Activated CD4-positive, alpha-beta T cell treated with anti-CD3 and anti-CD28 coated beads for 36 hours (primary cell): ENCODE measurements at regions not wholly inside any gene's neighbourhood (a gene's known extent, or its start where the extent isn't known, plus 50 kb on each side); places are given as distances from the start of the nearest gene placed in this dataset.

Experiments
- ATAC-seq: fragments of 200-7000 bp; cut with Tn5 transposase; one replicate; pipeline ENCODE4 v1.10.0; 2021; ENCODE audit warnings: mild to moderate bottlenecking, moderate library complexity
- CTCF ChIA-PET: fragments of 350-600 bp; sonication (Branson Sonifier 250); formaldehyde crosslinking; loops from one replicate; lab custom pipeline; 2021; ENCODE audit warnings: antibody characterized with exemption; lab: Charles Lee
- POLR2A ChIA-PET: fragments of 350-600 bp; sonication (Branson Sonifier 250); formaldehyde crosslinking; loops from one replicate; lab custom pipeline; 2021; ENCODE audit warnings: antibody characterized with exemption, inconsistent platforms; lab: Charles Lee
- DNase-seq: peaks from one replicate; pipeline ENCODE4 v3.0.0-alpha.2; 2020
- H3K27ac Mint-ChIP-seq: one replicate; pipeline ENCODE4 v1.8.0; 2021; ENCODE audit warnings: mixed read lengths
- H3K27me3 Mint-ChIP-seq: one replicate; pipeline ENCODE4 v1.8.0; 2021; ENCODE audit warnings: mixed read lengths
- H3K36me3 Mint-ChIP-seq: one replicate; pipeline ENCODE4 v1.8.0; 2021; ENCODE audit warnings: low read depth, mixed read lengths
- H3K4me1 Mint-ChIP-seq: one replicate; pipeline ENCODE4 v1.8.0; 2021; ENCODE audit warnings: mixed read lengths
- H3K4me3 Mint-ChIP-seq: one replicate; pipeline ENCODE4 v1.8.0; 2021; ENCODE audit warnings: mild to moderate bottlenecking, moderate library complexity, mixed read lengths
- H3K9me3 Mint-ChIP-seq: one replicate; pipeline ENCODE4 v1.8.0; 2021; ENCODE audit warnings: low read depth, mixed read lengths
- intact Hi-C, 2 experiments: fragments of 100-400 bp; cut with DNase I in 1 of 2; cut with micrococcal nuclease in 1 of 2; formaldehyde crosslinking; loops; one replicate each; pipeline versions ENCODE4 v1.14.2 to v1.15.1; 2022 to 2024; cut with DNase I, micrococcal nuclease

DNA sequence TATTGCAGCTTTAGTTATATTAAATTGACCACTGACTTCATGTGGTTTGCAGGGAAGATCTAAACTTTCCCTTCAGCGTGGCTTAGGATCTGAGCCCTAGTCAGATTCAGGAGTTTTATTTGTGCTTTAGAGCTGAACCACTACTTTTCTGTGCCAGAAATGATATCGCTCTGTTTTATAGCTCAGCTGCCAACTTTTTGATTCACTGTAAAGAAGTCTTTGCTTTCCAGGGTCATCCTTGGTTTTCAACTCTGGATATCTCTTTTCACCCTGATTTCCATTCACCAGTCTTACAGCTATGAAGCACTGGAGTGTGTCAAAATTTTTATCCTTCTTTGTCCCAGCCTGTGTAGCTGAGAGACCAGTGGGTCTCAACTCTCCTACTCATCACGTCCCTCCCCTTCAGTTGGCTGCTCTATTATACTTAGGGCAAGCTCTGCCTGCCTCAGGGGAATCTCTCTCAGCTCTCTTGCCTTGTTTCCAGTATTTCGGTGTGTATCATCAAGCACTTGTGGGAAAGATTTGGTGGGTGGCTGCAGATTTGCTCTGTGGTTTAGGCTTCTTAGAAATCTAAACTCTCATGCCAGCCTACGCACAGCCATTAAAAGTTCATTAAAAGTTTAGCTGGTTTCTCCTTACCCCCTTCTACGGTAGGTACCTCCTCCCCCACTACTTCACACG lies 425.5 kb downstream of the TENT5A start:
- H3K36me3 Mint-ChIP-seq, result no peaks in the 10 kb centered on the region
- no peak overlapping the region for H3K27ac Mint-ChIP-seq
- intact Hi-C loops, result no loop called here
- POLR2A ChIA-PET, result no interaction called here
- no peaks in the 10 kb centered on the region for H3K9me3 Mint-ChIP-seq
- no peak for ATAC-seq
- CTCF ChIA-PET, result no interaction called here
- no peaks in the 10 kb centered on the region for H3K27me3 Mint-ChIP-seq
- H3K4me3 Mint-ChIP-seq, result no peak overlapping the region
- DNase-seq, result no peak
- no peaks in the 10 kb centered on the region for H3K4me1 Mint-ChIP-seq

DNA sequence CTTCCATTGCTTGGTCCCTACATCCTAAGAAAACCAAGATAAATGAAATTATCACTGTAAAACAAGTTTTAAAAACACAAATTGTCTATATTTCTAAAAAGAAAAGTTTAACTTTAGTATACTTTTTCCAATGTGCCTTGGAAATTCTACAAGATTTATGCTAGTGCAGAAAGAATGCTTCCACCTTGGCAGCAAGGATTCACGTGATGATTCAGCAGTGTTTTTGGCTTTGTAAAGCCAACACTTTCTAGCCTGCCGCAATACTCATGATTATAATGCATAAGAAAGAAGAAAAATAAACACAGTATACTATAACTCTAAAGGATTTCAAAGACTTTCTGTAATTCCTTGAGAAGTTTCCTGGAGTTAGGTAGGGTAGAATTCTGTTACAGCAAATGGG lies 442.7 kb downstream of the TENT5A start:
- ATAC-seq (no peak), DNase-seq (no peak)
- Mint-ChIP-seq H3K4me3 (no peak overlapping the region), H3K27me3 (no peaks in the 10 kb centered on the region), H3K36me3 (no peaks in the 10 kb centered on the region), H3K4me1 (no peaks in the 10 kb centered on the region), H3K9me3 (peaks cover 12% of the 10 kb centered on the region), H3K27ac (no peak overlapping the region)
- intact Hi-C loops, result no loop called here
- CTCF ChIA-PET, result no interaction called here
- POLR2A ChIA-PET, result no interaction called here

DNA sequence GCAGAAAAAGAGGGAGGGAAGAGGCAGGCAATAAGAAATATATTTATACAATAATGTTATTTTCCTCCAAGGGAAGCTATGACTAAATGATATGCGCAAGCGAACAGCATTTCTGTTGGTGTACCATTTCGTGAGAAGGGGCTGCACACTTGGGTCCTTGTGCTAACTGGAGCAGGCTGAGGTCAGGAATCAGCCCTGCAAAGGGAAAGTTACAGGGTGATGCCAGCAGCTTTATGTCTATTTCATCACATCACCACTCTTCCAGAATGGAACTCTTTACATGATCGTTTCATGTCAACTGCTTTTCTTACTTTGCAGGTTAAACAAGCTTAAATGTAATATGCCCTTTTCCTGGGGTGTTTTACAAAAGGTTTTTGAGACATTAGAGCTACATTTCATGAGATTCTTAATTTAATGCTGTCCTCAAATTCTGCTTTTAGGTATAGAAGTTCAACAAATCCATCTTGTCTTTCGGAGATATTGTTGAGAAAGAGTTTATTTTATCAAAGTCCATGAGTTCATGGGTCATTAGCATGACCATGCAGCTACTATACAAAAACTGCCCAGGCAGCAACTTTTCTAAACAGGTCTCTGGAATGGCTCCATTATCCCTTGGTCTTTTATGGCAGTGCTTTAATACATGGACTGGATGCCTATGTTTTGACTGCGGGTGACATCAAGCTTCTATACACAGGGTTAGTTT lies 443.8 kb downstream of the TENT5A start:
- intact Hi-C loops, result no loop called here
- ChIA-PET CTCF (interaction anchor here (0.5 to 0.6 kb wide), 2 partner anchors 21 to 790 kb away, joined by 3 read pairs; no protein-coding TSS in a partner anchor), POLR2A (no interaction called here)
- no peak for DNase-seq
- no peak for ATAC-seq
- Mint-ChIP-seq H3K9me3 (peaks cover 8% of the 10 kb centered on the region), H3K4me3 (no peak overlapping the region), H3K27ac (no peak overlapping the region), H3K27me3 (no peaks in the 10 kb centered on the region), H3K4me1 (no peaks in the 10 kb centered on the region), H3K36me3 (no peaks in the 10 kb centered on the region)

DNA sequence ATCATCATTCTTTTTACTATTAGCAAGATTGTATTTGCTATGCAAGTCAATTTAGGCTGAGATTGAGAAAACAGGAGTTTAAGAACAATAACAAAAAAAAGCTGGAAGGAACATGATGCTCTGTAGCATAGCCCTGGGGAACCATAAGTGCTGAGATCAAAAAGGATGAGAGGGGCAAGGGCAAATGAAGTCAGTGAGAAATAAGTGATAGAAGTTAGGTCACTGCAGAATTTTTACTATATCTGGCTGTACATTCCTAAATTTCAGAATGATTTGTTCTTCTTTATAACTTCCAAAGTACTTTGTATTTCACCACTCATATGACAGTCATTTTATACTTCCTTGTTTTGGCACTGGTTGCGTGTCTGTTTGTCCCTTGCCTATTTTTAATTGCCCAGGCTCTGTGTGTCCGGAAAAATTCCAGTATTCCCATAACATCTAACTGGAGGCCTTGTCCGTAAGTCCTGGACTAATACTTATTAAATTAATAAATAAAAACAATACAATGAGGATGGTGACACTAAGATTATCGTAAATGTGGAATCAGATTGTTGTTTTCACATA lies 444.7 kb downstream of the TENT5A start:
- no peaks in the 10 kb centered on the region for H3K4me1 Mint-ChIP-seq
- intact Hi-C loops, result no loop called here
- H3K27me3 Mint-ChIP-seq, result no peaks in the 10 kb centered on the region
- H3K9me3 Mint-ChIP-seq, result peaks cover 2% of the 10 kb centered on the region
- no peak overlapping the region for H3K27ac Mint-ChIP-seq
- H3K4me3 Mint-ChIP-seq, result no peak overlapping the region
- ATAC-seq, result no peak
- POLR2A ChIA-PET, result no interaction called here
- DNase-seq, result no peak
- H3K36me3 Mint-ChIP-seq, result no peaks in the 10 kb centered on the region
- CTCF ChIA-PET, result no interaction called here

DNA sequence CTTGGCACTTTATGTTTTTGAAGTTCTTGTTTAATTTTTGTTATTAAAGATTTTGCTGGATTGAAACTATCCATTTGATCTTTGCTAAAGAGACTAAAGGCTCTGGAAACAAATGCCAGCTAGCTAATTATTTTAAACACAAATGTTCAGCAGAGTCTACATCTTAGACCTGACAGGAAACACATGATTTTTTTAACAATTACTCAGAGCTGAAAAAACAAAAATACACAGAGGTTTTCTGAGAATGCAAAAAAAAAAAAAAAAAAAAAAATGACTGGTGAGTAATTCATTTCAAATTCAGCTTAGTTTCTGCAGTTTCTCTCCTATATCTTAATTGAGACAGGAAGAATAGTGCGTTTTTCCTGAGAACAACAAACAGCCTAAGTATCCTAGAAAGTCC lies 448.0 kb downstream of the TENT5A start:
- no peaks in the 10 kb centered on the region for H3K36me3 Mint-ChIP-seq
- no peak overlapping the region for H3K27ac Mint-ChIP-seq
- H3K27me3 Mint-ChIP-seq, result no peaks in the 10 kb centered on the region
- ChIA-PET CTCF (no interaction called here), POLR2A (no interaction called here)
- H3K4me3 Mint-ChIP-seq, result no peak overlapping the region
- no peaks in the 10 kb centered on the region for H3K9me3 Mint-ChIP-seq
- no peaks in the 10 kb centered on the region for H3K4me1 Mint-ChIP-seq
- intact Hi-C loops, result no loop called here
- DNase-seq, result no peak
- ATAC-seq, result no peak

DNA sequence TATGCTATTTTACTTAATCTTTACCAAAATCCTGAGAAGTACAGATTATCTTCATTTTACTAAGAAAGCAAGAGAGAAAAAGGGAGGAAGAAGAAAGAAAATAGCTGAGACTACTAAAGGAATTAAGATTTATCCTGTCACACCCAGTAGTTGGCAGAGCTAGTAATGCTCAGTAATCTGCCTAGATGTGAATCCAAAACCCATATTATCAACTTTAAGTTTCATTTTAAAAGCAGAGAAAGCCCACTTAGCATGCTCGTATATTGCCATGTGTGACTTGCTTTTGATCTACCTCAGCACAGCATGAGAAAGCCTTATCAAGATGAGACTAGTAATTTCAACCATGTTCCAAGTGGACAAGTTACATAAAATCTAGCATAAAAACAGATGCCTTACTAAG lies 451.5 kb downstream of the TENT5A start:
- no peak for ATAC-seq
- DNase-seq, result no peak
- ChIA-PET CTCF (no interaction called here), POLR2A (interaction anchor here (0.5 kb wide), 1 partner anchor 117 kb away, joined by 3 read pairs; no protein-coding TSS in a partner anchor)
- intact Hi-C loops, result no loop called here
- Mint-ChIP-seq H3K4me3 (no peak overlapping the region), H3K4me1 (no peaks in the 10 kb centered on the region), H3K27me3 (no peaks in the 10 kb centered on the region), H3K36me3 (no peaks in the 10 kb centered on the region), H3K27ac (no peak overlapping the region), H3K9me3 (no peaks in the 10 kb centered on the region)

DNA sequence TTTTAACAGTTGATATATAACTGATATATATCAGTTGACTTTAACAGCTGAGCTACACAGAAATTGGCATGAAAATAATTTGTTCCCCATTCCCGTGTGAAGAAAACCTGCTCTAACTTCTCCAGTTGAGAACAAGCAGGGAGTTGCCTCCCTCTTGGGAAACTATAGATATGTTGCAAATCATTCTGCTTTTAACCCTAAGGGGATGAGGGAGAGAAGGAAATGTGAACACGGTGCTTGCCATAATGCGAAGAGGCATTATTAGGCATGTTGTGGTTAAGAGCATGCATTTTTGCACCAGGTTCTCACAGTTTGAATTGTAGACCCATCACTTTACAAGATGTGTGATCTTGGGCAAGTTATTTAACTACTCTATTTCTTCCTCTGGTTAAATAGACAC lies 453.7 kb downstream of the TENT5A start:
- no peaks in the 10 kb centered on the region for H3K4me1 Mint-ChIP-seq
- POLR2A ChIA-PET, result no interaction called here
- no peak for DNase-seq
- H3K9me3 Mint-ChIP-seq, result no peaks in the 10 kb centered on the region
- ATAC-seq, result no peak
- H3K27me3 Mint-ChIP-seq, result no peaks in the 10 kb centered on the region
- CTCF ChIA-PET, result no interaction called here
- no peak overlapping the region for H3K27ac Mint-ChIP-seq
- H3K36me3 Mint-ChIP-seq, result no peaks in the 10 kb centered on the region
- no peak overlapping the region for H3K4me3 Mint-ChIP-seq
- intact Hi-C loops, result no loop called here

DNA sequence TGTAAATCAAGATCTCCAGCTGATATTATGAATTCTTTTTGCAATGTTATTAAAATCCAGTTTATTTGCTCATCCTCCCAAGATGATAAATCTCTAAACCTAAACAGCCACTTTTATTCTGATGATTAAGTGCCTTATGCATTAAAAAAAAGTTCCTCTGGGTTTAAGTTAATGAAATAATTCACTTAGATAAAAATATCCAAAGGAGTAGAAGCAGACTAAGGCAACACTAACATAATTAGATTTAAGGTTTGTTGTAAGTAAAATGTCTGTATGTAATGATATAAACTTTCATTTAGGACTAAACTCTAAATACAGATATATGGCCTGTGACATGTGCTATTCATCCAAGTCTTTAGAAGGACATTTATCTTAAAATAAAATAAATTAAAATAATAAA lies 457.2 kb downstream of the TENT5A start:
- H3K4me1 Mint-ChIP-seq, result no peaks in the 10 kb centered on the region
- no peaks in the 10 kb centered on the region for H3K9me3 Mint-ChIP-seq
- CTCF ChIA-PET, result no interaction called here
- no peak overlapping the region for H3K27ac Mint-ChIP-seq
- H3K27me3 Mint-ChIP-seq, result no peaks in the 10 kb centered on the region
- ATAC-seq, result no peak
- H3K36me3 Mint-ChIP-seq, result no peaks in the 10 kb centered on the region
- no peak overlapping the region for H3K4me3 Mint-ChIP-seq
- DNase-seq, result no peak
- intact Hi-C loops, result no loop called here
- POLR2A ChIA-PET, result no interaction called here

DNA sequence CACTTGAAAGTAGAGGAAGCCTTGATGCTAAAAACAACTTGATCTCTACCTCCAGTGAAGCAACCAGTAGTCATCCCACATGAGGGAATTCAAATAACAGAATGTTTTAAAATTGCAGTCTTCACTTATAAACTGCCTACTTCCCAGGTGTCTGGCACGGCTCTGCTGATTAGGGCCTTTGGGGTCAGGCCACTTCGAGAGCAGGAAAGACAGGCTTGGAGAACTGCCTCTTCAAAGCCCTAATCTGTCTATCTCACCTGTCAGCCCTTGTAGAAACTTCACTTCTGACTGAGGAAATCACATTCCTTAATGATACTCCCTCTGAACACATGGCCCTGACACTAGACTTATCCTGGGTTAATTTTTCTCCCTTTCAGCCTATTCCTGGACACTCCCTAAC lies 458.6 kb downstream of the TENT5A start:
- POLR2A ChIA-PET, result no interaction called here
- intact Hi-C loops, result no loop called here
- H3K4me1 Mint-ChIP-seq, result no peaks in the 10 kb centered on the region
- H3K27ac Mint-ChIP-seq, result no peak overlapping the region
- CTCF ChIA-PET, result no interaction called here
- no peak for DNase-seq
- H3K27me3 Mint-ChIP-seq, result no peaks in the 10 kb centered on the region
- no peak overlapping the region for H3K4me3 Mint-ChIP-seq
- ATAC-seq, result no peak
- no peaks in the 10 kb centered on the region for H3K9me3 Mint-ChIP-seq
- no peaks in the 10 kb centered on the region for H3K36me3 Mint-ChIP-seq

DNA sequence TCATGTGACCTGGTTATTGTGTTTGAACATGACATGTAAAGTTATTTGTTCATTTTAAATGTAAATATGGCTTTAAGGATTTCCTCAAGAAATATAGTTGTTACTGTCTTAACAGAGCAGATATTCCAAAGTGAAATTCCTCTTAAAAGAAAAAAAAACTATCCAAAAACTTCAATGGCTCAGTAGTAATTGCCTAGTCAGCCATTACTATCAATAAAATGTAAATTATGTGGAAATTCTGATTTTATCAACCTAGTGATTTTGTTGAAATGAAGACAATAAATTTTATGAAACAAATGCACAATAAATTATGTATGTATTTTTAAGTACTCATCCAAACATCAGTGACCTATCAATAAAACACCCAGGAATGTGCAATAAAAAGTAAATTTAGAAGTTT lies 463.3 kb downstream of the TENT5A start:
- H3K36me3 Mint-ChIP-seq, result no peaks in the 10 kb centered on the region
- H3K4me3 Mint-ChIP-seq, result no peak overlapping the region
- no peaks in the 10 kb centered on the region for H3K4me1 Mint-ChIP-seq
- POLR2A ChIA-PET, result no interaction called here
- H3K9me3 Mint-ChIP-seq, result no peaks in the 10 kb centered on the region
- no peak overlapping the region for H3K27ac Mint-ChIP-seq
- H3K27me3 Mint-ChIP-seq, result no peaks in the 10 kb centered on the region
- intact Hi-C loops, result no loop called here
- ATAC-seq, result no peak
- CTCF ChIA-PET, result no interaction called here
- no peak for DNase-seq

DNA sequence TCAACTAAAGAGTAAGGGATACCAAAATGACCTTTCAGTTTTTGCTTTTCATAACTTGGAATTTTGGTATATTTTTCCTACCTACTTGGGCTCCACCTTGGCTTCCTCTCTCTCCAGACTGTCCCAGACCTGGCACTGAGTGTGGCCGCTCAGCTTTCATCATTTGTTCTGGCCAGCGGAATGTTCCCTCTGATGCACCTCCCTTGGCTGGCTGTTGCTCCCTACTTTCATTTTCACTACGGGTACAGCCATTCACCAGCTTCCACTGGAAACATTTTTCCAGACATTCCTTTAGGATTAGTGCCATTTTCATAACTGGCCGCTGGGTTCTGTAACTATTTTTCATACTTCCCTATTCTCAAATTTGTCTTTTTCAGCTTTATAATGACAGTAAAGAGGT lies 487.4 kb downstream of the TENT5A start:
- DNase-seq (no peak), ATAC-seq (no peak)
- intact Hi-C loops, result no loop called here
- Mint-ChIP-seq H3K4me3 (no peak overlapping the region), H3K36me3 (no peaks in the 10 kb centered on the region), H3K27me3 (no peaks in the 10 kb centered on the region), H3K9me3 (no peaks in the 10 kb centered on the region), H3K4me1 (no peaks in the 10 kb centered on the region), H3K27ac (no peak overlapping the region)
- ChIA-PET POLR2A (no interaction called here), CTCF (no interaction called here)

DNA sequence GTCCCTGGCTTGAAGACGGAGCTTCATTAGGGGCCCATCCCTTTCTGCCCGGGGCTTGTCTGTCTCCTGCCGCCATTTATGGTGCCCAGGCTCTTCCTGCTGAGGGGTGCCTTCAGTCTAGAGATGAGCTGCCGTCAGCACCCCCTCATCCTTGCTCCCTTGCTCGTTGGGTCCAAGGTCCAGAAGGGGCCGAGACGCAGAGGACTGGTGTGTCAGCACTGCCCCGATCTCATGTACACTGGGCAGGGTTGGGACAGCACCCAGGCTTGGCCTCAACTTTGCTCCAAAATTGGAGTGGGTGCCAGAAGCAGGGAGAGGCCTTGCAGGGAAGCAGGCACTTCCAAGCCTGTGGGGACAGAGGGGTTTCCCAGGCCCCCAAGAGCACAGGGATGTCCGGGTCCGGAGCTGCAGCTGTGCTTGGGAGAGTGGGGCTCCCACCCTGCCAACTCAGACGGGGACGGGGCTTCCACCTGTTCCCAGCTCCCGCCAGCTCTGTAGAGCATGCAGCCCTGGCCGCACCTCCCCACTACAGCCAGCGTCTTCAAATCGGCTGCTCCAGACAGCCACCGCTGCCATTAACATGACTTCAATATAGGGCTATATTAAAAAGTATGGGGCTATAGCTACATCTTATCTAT lies 488.8 kb downstream of the TENT5A start:
- Mint-ChIP-seq H3K27me3 (no peaks in the 10 kb centered on the region), H3K9me3 (no peaks in the 10 kb centered on the region), H3K4me3 (no peak overlapping the region), H3K27ac (no peak overlapping the region), H3K36me3 (no peaks in the 10 kb centered on the region), H3K4me1 (no peaks in the 10 kb centered on the region)
- CTCF ChIA-PET, result interaction anchor here (0.7 kb wide), 1 partner anchor 191 kb away, joined by 3 read pairs; no protein-coding TSS in a partner anchor
- no peak for DNase-seq
- intact Hi-C loops, result no loop called here
- ATAC-seq, result no peak
- POLR2A ChIA-PET, result no interaction called here
